Cardiac muscle cell (in vitro differentiated cells and primary cell): ENCODE measurements at regions not wholly inside any gene's neighbourhood (a gene's known extent, or its start where the extent isn't known, plus 50 kb on each side); places are given as distances from the start of the nearest gene placed in this dataset.

Source experiments
- DNase-seq, 2 donors: peaks; one replicate each; pipeline versions ENCODE4 v3.0.0 to v3.0.0-alpha.2; 2010 to 2017; ENCODE audit warnings: low read depth in 1 of 2, low spot score in 1 of 2
- H3K27ac ChIP-seq: fragments of 200-600 bp; sonication (generic); 2 replicates; pipeline ENCODE4 v1.5.1; 2016
- H3K27me3 ChIP-seq: fragments of 200-600 bp; sonication (generic); 2 replicates; pipeline ENCODE4 v1.6.0; 2016; ENCODE audit warnings: control low read depth
- H3K36me3 ChIP-seq: fragments of 200-600 bp; sonication (generic); 2 replicates; pipeline ENCODE4 v1.5.1; 2016; ENCODE audit warnings: control low read depth
- H3K4me1 ChIP-seq: fragments of 200-600 bp; sonication (generic); 2 replicates; pipeline ENCODE4 v1.8.1; 2017; ENCODE audit warnings: low read depth, mild to moderate bottlenecking, mixed run types
- H3K4me3 ChIP-seq: fragments of 200-600 bp; sonication (generic); 2 replicates; pipeline ENCODE4 v1.5.1; 2016; ENCODE audit warnings: mild to moderate bottlenecking
- H3K9me3 ChIP-seq: fragments of 200-600 bp; sonication (generic); 2 replicates; pipeline ENCODE4 v1.5.1; 2017; ENCODE audit warnings: low read depth, mild to moderate bottlenecking, control low read depth
- TF ChIP-seq, protein P1 (sequence below): IDR thresholded peaks from 2 replicates; pipeline ENCODE4 v1.5.1; 2012; ENCODE audit warnings: low read depth, mild to moderate bottlenecking, low read length

DNA sequence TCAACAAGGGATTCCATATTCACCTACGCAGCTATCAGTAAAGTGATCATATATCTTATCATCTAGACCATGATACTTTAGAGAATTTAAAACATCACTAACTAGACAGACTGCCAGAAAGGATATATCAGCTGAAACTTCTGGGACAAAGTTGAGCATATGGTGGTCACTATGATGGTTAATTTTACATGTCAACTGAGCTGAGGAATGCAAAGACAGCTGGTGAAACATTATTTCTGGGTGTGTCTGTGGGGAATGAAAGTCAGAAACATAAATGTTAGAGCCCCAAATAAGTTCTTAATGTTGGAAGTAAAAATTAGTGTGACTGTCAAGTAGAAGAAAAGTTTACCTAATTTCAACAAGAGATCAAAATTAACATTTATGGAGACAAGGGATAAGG, 440.0 kb upstream of the IRAK1BP1 start:
- TF ChIP-seq, protein P1, sequence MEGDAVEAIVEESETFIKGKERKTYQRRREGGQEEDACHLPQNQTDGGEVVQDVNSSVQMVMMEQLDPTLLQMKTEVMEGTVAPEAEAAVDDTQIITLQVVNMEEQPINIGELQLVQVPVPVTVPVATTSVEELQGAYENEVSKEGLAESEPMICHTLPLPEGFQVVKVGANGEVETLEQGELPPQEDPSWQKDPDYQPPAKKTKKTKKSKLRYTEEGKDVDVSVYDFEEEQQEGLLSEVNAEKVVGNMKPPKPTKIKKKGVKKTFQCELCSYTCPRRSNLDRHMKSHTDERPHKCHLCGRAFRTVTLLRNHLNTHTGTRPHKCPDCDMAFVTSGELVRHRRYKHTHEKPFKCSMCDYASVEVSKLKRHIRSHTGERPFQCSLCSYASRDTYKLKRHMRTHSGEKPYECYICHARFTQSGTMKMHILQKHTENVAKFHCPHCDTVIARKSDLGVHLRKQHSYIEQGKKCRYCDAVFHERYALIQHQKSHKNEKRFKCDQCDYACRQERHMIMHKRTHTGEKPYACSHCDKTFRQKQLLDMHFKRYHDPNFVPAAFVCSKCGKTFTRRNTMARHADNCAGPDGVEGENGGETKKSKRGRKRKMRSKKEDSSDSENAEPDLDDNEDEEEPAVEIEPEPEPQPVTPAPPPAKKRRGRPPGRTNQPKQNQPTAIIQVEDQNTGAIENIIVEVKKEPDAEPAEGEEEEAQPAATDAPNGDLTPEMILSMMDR: no peak
- Histone ChIP-seq H3K27me3 (no peaks in the 10 kb centered on the region), H3K4me1 (no peaks in the 10 kb centered on the region), H3K9me3 (no peaks in the 10 kb centered on the region), H3K36me3 (no peaks in the 10 kb centered on the region), H3K27ac (no peak overlapping the region), H3K4me3 (no peak overlapping the region)
- no peak for DNase-seq

DNA sequence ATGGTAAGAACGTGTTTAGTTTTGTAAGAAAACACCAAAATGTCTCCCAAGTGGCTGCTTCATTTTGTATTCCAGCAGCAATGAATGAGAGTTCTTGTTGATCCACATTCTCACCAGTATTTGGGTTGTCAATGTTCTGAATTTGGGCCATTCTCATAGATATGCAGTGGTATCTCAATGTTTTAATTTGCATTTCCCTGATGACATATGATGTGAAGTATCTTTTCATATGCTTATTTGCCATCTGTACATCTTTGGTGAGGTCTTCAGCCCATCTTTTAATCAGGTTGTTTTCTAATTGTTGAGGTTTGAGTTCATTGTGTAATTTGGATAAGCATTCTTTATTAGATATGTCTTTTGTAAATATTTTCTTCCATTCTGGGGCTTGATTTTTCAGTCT, 436.8 kb upstream of the IRAK1BP1 start:
- no peak overlapping the region for H3K4me3 ChIP-seq
- no peak for DNase-seq
- no peak overlapping the region for H3K27ac ChIP-seq
- TF ChIP-seq, protein P1: no peak
- no peaks in the 10 kb centered on the region for H3K9me3 ChIP-seq
- no peaks in the 10 kb centered on the region for H3K36me3 ChIP-seq
- no peaks in the 10 kb centered on the region for H3K4me1 ChIP-seq
- H3K27me3 ChIP-seq: no peaks in the 10 kb centered on the region

DNA sequence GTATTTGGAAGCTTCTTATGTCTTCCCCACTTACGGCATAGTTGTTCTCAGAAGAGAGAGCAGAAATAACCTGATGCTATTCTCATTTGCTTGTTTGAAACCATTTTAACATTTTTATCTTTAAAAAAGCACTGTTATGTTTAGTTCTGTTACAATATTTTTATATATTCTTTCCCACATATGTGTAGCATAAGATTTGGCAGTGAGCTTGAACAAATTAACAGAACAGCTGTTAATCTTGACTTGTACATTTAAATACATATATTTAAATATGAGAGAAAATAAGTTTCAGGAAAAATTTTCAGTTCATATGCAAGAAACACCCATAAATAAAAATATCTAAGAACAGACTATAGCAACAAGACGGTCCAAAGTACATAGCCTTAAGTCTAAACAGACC, 431.7 kb upstream of the IRAK1BP1 start:
- DNase-seq: no peak
- H3K27ac ChIP-seq: no peak overlapping the region
- H3K4me1 ChIP-seq: no peaks in the 10 kb centered on the region
- TF ChIP-seq, protein P1: no peak
- H3K27me3 ChIP-seq: no peaks in the 10 kb centered on the region
- no peaks in the 10 kb centered on the region for H3K36me3 ChIP-seq
- H3K4me3 ChIP-seq: no peak overlapping the region
- no peaks in the 10 kb centered on the region for H3K9me3 ChIP-seq

DNA sequence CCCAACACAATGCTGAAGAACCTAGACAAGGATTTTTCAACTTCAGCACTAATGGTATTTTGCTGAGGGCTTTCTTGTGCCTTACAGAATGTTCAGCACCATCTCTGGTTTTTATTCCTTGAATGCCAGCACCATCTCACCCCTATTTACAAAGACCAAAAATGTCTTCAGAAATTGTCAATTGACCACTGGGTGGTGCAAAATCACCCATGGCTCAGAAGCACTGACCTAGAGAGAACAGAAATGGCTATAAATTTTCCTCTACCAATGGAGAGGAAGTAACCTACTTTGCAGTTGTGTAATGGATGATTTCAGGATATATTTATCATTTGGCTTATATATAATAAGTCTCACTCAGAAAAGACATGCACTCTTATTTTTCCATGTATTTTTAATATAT, 431.0 kb upstream of the IRAK1BP1 start:
- TF ChIP-seq, protein P1: peak; percentile 18
- H3K27me3 ChIP-seq: no peaks in the 10 kb centered on the region
- DNase-seq: peak in 1 of 2 donors; percentile 20
- H3K9me3 ChIP-seq: no peaks in the 10 kb centered on the region
- H3K4me3 ChIP-seq: no peak overlapping the region
- no peaks in the 10 kb centered on the region for H3K4me1 ChIP-seq
- no peaks in the 10 kb centered on the region for H3K36me3 ChIP-seq
- H3K27ac ChIP-seq: no peak overlapping the region

DNA sequence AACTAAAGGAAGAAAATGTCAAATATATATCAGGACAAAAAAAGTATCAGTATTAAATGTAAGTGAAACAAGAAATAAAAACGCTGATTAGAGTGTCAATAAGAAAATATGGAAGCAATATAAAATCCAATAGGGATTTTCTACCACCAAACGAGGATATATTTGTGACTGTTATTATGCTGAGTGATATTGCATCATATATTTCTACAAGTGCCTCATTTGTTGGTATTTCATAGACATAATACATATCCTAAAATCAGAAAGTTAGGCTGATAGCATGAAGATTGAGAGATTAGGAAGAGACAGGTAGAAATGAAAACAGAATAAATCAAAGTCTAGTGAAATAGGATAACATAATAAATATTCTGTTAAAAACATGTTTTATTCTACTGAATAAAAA, 429.2 kb upstream of the IRAK1BP1 start:
- no peak for DNase-seq
- no peaks in the 10 kb centered on the region for H3K4me1 ChIP-seq
- H3K9me3 ChIP-seq: no peaks in the 10 kb centered on the region
- TF ChIP-seq, protein P1: no peak
- no peaks in the 10 kb centered on the region for H3K36me3 ChIP-seq
- H3K27ac ChIP-seq: no peak overlapping the region
- no peak overlapping the region for H3K4me3 ChIP-seq
- no peaks in the 10 kb centered on the region for H3K27me3 ChIP-seq

DNA sequence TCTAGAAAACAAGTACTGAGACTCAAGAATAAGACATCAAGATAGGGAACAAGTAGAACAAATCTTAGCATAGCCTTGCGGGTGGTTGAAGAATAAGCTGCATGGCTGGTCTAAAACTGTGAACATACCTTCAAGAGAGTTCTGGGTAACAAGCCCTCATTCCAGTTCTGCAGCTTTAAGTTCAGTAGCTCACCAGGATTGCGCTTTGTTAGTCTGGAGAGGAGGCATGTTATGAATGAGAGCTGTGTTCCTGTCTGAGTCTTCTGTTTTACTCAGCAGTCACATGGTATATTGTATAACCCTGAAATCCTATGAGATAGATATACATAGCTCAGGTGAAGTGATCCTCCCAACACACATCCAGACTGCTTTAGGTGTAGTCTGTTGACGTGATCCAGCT, 406.6 kb upstream of the IRAK1BP1 start:
- Histone ChIP-seq H3K9me3 (no peaks in the 10 kb centered on the region), H3K27ac (no peak overlapping the region), H3K4me3 (no peak overlapping the region), H3K27me3 (no peaks in the 10 kb centered on the region), H3K36me3 (no peaks in the 10 kb centered on the region), H3K4me1 (no peaks in the 10 kb centered on the region)
- DNase-seq: no peak
- TF ChIP-seq, protein P1: no peak
